GM19468 (cell line): ENCODE measurements at regions not wholly inside any gene's neighbourhood (a gene's known extent, or its start where the extent isn't known, plus 50 kb on each side); places are given as distances from the start of the nearest gene placed in this dataset.

Source experiments
- ATAC-seq: cut with Tn5 transposase; IDR thresholded peaks from one replicate; pipeline ENCODE4 v1.9.1; 2021; ENCODE audit warnings: mild to moderate bottlenecking, moderate library complexity, moderate number of reproducible peaks; ENCODE audit not compliant: unreplicated experiment; ENCODE audit errors: extremely low read depth

- ATAC-seq, result no peak
Observed at GRCh38 chr6:14802514-14803160, 443.2 kb upstream of the JARID2 start.

- no peak for ATAC-seq
Observed at GRCh38 chr6:14804001-14804784, 441.7 kb upstream of the JARID2 start.

- no peak for ATAC-seq
Observed at GRCh38 chr6:14804785-14805210, 441.1 kb upstream of the JARID2 start.

- no peak for ATAC-seq
Observed at GRCh38 chr6:14806101-14806500, 439.8 kb upstream of the JARID2 start.

- no peak for ATAC-seq
Observed at GRCh38 chr6:14807130-14807529, 438.7 kb upstream of the JARID2 start.

- ATAC-seq, result no peak
Observed at GRCh38 chr6:14807971-14808370, 437.9 kb upstream of the JARID2 start.

GRCh38 chr6:14810021-14810420 lies 435.8 kb upstream of the JARID2 start:
- no peak for ATAC-seq

GRCh38 chr6:14811775-14812428 lies 434.0 kb upstream of the JARID2 start:
- ATAC-seq, result no peak

- ATAC-seq, result no peak
Observed at GRCh38 chr6:14814016-14814415, 431.9 kb upstream of the JARID2 start.

- ATAC-seq, result no peak
Observed at GRCh38 chr6:14816116-14816859, 429.6 kb upstream of the JARID2 start.

- ATAC-seq, result no peak
Observed at GRCh38 chr6:14817074-14817473, 428.8 kb upstream of the JARID2 start.

- no peak for ATAC-seq
Observed at GRCh38 chr6:14818422-14818884, 427.4 kb upstream of the JARID2 start.

- ATAC-seq, result no peak
Observed at GRCh38 chr6:14819001-14819400, 426.9 kb upstream of the JARID2 start.

GRCh38 chr6:14819840-14820420 lies 425.9 kb upstream of the JARID2 start:
- ATAC-seq, result no peak

- ATAC-seq, result no peak
Observed at GRCh38 chr6:14822012-14822553, 423.8 kb upstream of the JARID2 start.

- ATAC-seq, result no peak
Observed at GRCh38 chr6:14822679-14823078, 423.2 kb upstream of the JARID2 start.

GRCh38 chr6:14824060-14824459 lies 421.8 kb upstream of the JARID2 start:
- no peak for ATAC-seq

- no peak for ATAC-seq
Observed at GRCh38 chr6:14824484-14825275, 421.2 kb upstream of the JARID2 start.

GRCh38 chr6:14826456-14826855 lies 419.4 kb upstream of the JARID2 start:
- no peak for ATAC-seq
